ENCODE measurements at regions not wholly inside any gene's neighbourhood (a gene's known extent, or its start where the extent isn't known, plus 50 kb on each side); places are given as distances from the start of the nearest gene placed in this dataset.

DNA sequence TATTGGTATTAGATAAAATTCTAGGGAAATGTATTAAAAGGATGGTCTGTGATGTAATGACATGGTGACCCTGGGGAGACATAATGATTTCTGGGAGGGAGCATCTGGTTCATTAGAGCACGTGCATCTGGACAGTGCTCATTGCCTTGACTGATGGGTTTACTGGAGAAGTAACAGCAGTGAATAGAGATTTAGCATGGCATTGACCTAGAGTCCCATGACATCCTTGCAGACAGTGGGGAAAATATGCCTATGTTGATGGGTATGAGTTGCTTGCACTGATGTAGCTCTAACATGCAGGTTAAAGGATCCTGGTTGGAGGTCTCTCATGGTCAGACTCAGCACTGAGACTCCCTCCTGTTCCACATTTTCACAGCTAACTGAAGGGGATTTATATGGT lies 164.1 kb upstream of the OLIG3 start:
- H3K4me3 ChIP-seq (ENCODE audit: control insufficient read depth, low read depth, low read length) = no peak overlapping the region
- DNase-seq (ENCODE audit: low read depth) = no peak
- TF ChIP-seq, protein P1, sequence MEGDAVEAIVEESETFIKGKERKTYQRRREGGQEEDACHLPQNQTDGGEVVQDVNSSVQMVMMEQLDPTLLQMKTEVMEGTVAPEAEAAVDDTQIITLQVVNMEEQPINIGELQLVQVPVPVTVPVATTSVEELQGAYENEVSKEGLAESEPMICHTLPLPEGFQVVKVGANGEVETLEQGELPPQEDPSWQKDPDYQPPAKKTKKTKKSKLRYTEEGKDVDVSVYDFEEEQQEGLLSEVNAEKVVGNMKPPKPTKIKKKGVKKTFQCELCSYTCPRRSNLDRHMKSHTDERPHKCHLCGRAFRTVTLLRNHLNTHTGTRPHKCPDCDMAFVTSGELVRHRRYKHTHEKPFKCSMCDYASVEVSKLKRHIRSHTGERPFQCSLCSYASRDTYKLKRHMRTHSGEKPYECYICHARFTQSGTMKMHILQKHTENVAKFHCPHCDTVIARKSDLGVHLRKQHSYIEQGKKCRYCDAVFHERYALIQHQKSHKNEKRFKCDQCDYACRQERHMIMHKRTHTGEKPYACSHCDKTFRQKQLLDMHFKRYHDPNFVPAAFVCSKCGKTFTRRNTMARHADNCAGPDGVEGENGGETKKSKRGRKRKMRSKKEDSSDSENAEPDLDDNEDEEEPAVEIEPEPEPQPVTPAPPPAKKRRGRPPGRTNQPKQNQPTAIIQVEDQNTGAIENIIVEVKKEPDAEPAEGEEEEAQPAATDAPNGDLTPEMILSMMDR (IDR thresholded peaks at IDR 0.05; ENCODE audit: control insufficient read depth, insufficient read depth, low read depth, low read length, missing control alignments) = no peak

DNA sequence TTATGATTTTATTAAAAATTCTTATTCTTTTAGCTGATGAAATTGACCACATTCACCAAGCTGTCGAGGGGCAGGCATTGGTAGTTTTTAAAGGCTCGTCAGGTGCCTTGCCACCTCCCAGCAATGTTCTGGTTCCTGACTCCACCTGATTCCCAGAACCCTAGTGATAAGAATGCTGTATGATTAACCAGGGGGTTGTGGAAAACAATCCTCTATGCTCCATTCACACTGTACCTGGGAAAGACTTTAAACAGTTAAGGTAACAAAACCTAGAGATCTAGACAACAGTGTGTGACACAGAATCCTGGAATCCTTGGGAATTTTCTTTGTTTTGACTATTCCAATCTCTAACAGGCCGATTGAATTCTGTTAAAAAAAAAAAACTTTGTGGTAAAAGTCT lies 165.7 kb upstream of the OLIG3 start:
- DNase-seq (ENCODE audit: low read depth) = no peak
- TF ChIP-seq, protein P1 (IDR thresholded peaks at IDR 0.05; ENCODE audit: control insufficient read depth, insufficient read depth, low read depth, low read length, missing control alignments) = no peak
- no peak overlapping the region for H3K4me3 ChIP-seq (ENCODE audit: control insufficient read depth, low read depth, low read length)

DNA sequence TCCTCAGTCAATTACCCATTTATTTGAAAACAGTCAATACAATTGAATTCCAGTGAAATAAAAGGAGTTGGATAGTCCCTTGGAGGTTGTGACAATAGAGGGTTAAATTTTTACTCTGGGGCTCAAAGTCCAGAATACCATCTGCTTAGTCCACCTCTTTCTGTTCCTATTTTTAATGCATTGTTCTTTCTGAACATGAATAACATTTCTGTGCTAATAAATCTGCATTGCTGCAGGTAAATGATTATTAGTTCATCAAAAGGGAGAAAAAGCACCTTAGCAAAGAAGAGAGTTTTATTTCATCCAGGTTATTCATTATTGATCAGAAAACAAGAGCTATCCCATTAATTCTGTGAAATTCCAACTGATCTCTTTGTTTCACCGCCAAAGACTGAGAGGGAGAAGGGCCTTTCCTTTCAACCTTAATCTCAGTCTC lies 166.1 kb upstream of the OLIG3 start:
- TF ChIP-seq, protein P1 (IDR thresholded peaks at IDR 0.05; ENCODE audit: control insufficient read depth, insufficient read depth, low read depth, low read length, missing control alignments) = no peak
- no peak for DNase-seq (ENCODE audit: low read depth)
- H3K4me3 ChIP-seq (ENCODE audit: control insufficient read depth, low read depth, low read length) = no peak overlapping the region

DNA sequence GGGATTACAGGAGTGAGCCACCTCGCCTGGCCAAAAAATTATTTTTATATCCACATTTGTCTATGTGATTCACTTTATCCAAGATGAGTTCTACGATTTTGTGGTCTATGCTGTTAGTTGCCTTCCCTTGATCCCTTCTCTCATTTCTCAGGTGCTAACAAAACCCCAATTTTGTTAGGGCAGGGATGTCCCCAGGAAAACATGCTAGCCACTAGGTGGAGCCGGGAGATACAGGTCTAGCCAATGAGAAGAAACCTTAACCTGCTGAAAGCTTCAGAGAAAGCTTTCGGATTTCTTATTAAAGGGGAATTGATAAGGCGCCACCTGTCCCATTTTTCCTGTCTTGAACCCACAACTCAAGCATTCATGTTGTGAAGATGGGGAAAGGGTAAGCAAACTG lies 167.4 kb upstream of the OLIG3 start:
- no peak overlapping the region for H3K4me3 ChIP-seq (ENCODE audit: control insufficient read depth, low read depth, low read length)
- TF ChIP-seq, protein P1 (IDR thresholded peaks at IDR 0.05; ENCODE audit: control insufficient read depth, insufficient read depth, low read depth, low read length, missing control alignments) = peak; percentile 65
- DNase-seq (ENCODE audit: low read depth) = no peak

DNA sequence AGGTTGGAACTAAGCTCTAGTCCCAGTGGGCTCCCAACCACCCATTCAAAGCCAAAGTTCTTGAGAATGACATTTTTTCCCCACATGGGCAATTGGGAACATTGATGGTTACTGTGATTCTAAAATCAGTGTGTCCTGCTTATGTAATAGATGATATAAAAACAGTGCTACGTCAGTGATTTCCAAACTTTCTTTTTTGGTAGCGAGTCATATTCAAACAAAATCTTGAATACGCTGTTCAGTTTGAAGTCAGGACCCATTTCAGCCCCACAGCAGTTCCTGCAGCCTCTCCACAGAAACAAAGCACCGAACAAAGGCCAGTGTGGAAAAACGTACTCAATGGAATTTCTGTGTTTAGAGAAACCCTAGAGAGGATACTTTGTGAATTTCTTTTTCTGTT lies 170.0 kb upstream of the OLIG3 start:
- DNase-seq (ENCODE audit: low read depth) = no peak
- TF ChIP-seq, protein P1 (IDR thresholded peaks at IDR 0.05; ENCODE audit: control insufficient read depth, insufficient read depth, low read depth, low read length, missing control alignments) = no peak
- no peak overlapping the region for H3K4me3 ChIP-seq (ENCODE audit: control insufficient read depth, low read depth, low read length)

DNA sequence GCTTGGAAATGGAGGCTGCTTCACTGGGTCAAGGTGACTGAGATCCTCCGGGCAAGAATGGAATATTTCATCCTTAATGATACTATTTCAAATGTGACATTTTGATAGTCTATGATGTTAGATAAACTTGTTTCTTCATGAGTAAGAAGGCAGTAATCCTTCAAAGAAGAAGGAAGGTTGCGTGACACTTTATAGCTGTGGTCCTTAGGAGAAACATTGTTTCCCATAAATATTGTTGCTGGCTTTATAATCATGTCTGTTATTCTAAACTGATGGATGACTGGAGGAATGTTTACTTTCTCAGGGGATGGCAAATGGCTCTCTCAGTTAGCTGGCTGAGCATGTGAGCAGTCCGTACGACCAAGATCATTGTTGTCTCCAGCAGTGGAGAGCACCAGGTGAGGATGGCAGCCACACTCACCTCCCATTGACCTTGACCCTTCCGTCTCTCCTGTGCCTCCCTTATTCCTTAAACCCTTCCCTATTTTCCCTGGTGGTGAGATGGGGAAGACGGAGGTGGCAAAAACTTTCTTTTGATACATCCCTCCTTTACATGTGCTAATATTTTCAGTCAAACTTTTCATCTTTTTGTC lies 171.2 kb upstream of the OLIG3 start:
- no peak overlapping the region for H3K4me3 ChIP-seq (ENCODE audit: control insufficient read depth, low read depth, low read length)
- DNase-seq (ENCODE audit: low read depth) = no peak
- TF ChIP-seq, protein P1 (IDR thresholded peaks at IDR 0.05; ENCODE audit: control insufficient read depth, insufficient read depth, low read depth, low read length, missing control alignments) = no peak
